HFFc6 (cell line): ENCODE measurements at regions not wholly inside any gene's neighbourhood (a gene's known extent, or its start where the extent isn't known, plus 50 kb on each side); places are given as distances from the start of the nearest gene placed in this dataset.

ENCODE experiments used
- DNase-seq: peaks from one replicate; pipeline ENCODE4 v3.0.0-alpha.2; 2018
- H3K27ac Mint-ChIP-seq: 2 replicates; pipeline ENCODE4 v1.8.0; 2020; ENCODE audit warnings: mild to moderate bottlenecking, mixed read lengths
- H3K27me3 Mint-ChIP-seq: 2 replicates; pipeline ENCODE4 v1.8.0; 2021; ENCODE audit warnings: mild to moderate bottlenecking, moderate library complexity, mixed read lengths; ENCODE audit not compliant: insufficient read depth
- H3K36me3 Mint-ChIP-seq: 2 replicates; pipeline ENCODE4 v1.8.0; 2021; ENCODE audit warnings: low read depth, mixed read lengths
- H3K4me1 Mint-ChIP-seq: 2 replicates; pipeline ENCODE4 v1.8.0; 2020; ENCODE audit warnings: low read depth, mixed read lengths
- H3K4me3 Mint-ChIP-seq: 2 replicates; pipeline ENCODE4 v1.8.0; 2020; ENCODE audit warnings: mild to moderate bottlenecking, moderate library complexity, mixed read lengths
- H3K9me3 Mint-ChIP-seq: 2 replicates; pipeline ENCODE4 v1.8.0; 2020; ENCODE audit warnings: mild to moderate bottlenecking, mixed read lengths
- TF ChIP-seq, protein P1 (sequence below): fragments of 200-600 bp; sonication (generic); IDR thresholded peaks from 2 replicates; pipeline ENCODE4 v1.5.0; 2021; ENCODE audit warnings: antibody characterized with exemption, mild to moderate bottlenecking

DNA sequence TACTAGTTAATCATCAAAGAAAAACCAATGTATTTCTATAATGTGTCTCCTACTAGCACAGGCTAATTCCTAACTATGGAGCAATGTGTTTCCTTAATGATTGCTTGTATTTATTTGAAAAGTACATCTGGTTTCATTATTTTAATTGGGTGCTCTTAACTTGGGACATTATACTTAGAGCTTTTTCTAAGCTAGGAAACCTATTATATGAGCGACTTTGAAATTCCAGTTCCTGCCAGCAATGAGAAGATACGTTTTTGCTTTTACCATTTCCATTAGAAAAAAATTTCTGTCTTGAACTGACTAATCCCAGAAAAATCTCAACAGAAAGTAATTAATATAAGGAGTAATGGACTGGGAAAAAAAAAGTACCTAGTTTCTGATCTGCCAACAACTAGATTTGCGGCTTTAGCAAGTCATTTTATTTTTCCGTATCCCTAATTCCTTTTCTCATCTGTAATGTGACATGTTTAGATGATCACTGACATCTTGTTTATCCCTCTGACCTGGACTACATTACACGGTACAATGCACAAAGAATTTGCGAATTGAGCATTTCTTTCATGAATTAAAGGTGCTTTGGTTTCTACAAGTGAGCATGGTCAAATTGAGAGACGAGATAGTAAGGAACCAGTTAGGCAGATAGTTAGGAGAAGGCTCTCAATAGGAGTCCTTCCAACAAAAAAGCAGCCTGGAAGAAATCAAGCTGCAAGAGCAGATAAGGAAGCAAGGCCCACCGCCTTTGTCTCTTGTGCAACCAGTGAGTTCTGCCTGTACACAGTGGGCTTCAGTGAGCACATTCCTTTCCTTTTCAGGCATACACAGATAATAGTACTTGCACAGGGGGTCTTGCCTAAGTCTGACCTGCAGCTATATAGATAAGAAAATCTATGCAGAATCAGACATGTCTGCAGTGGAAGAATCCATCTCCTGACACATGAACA, 1765.0 kb upstream of the FLRT2 start:
- Mint-ChIP-seq H3K27ac (no peak overlapping the region), H3K27me3 (no peaks in the 10 kb centered on the region), H3K4me3 (no peak overlapping the region; the same call in 1 of the 2 replicates), H3K4me1 (peaks cover 10% of the 10 kb centered on the region; the same call in 1 of the 2 replicates), H3K9me3 (no peaks in the 10 kb centered on the region; the same call in 1 of the 2 replicates), H3K36me3 (no peaks in the 10 kb centered on the region)
- TF ChIP-seq, protein P1, sequence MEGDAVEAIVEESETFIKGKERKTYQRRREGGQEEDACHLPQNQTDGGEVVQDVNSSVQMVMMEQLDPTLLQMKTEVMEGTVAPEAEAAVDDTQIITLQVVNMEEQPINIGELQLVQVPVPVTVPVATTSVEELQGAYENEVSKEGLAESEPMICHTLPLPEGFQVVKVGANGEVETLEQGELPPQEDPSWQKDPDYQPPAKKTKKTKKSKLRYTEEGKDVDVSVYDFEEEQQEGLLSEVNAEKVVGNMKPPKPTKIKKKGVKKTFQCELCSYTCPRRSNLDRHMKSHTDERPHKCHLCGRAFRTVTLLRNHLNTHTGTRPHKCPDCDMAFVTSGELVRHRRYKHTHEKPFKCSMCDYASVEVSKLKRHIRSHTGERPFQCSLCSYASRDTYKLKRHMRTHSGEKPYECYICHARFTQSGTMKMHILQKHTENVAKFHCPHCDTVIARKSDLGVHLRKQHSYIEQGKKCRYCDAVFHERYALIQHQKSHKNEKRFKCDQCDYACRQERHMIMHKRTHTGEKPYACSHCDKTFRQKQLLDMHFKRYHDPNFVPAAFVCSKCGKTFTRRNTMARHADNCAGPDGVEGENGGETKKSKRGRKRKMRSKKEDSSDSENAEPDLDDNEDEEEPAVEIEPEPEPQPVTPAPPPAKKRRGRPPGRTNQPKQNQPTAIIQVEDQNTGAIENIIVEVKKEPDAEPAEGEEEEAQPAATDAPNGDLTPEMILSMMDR: no peak
- peak; percentile 17 for DNase-seq

DNA sequence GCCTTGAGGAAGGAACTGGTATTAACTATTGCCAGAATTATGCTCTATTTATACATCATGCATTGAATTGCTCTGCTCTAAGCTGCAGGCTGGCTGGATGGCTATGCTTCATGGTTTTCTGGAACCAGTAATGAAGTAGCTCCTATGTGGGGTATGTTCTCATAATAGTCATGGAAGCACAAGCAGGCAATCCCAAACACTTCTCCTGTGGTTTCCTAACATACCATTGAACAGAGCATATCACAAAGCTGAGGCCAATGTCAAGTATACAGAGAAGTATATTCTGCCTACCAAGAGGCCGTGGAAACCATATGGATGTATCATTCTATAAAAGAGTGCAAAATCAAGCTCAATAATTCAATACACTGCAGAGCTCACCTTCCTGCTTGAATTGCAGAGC, 1752.4 kb upstream of the FLRT2 start:
- TF ChIP-seq, protein P1: no peak
- Mint-ChIP-seq H3K4me1 (peaks cover 25% of the 10 kb centered on the region; the same call in 1 of the 2 replicates), H3K36me3 (no peaks in the 10 kb centered on the region), H3K27ac (no peak overlapping the region), H3K9me3 (peaks cover 5% of the 10 kb centered on the region; the same call in 1 of the 2 replicates), H3K4me3 (no peak overlapping the region), H3K27me3 (no peaks in the 10 kb centered on the region)
- no peak for DNase-seq

DNA sequence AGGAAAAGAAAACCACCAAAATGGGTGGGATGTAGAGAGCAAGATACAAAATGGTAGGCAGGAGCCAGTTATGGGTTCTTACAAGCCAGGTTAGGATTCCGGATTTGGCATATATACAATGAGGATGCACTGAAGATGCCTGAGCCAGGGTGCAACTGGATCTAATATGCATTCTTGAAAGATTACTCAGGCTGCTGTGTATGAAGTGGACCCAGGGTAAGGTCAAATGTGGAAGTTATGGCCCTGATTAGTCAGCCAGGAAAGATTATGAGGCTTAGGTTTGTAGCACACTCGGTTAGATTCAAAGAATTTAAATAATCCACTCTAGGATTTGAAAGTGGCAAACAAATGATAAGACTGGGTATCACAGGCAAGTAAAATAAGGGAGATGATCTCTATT, 1750.7 kb upstream of the FLRT2 start:
- Mint-ChIP-seq H3K27ac (peak overlapping the region; percentile 3; the same call in 1 of the 2 replicates), H3K27me3 (no peaks in the 10 kb centered on the region), H3K4me1 (peaks cover 25% of the 10 kb centered on the region; the same call in 1 of the 2 replicates), H3K9me3 (peaks cover 5% of the 10 kb centered on the region; the same call in 1 of the 2 replicates), H3K4me3 (no peak overlapping the region), H3K36me3 (no peaks in the 10 kb centered on the region)
- DNase-seq: peak; percentile 45
- TF ChIP-seq, protein P1: no peak

DNA sequence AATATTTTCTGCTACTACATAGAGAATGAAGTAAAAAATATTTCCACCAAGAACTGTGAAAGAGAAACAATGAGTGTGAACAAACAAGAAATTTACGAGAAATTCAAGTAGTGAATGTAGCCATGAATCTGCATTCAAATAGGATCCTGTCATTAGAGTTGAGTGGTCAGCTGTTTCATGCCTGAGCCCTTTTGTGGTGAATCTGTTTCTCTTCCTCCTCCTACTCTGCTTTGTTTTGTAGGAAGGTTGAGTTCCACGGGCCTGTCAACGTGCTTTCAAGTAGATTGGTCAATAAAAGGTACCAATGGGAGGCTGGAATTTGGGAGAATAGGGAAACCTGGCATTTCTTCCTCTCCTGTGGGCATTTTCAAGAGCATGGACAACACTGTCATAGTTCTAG, 1749.6 kb upstream of the FLRT2 start:
- DNase-seq: no peak

DNA sequence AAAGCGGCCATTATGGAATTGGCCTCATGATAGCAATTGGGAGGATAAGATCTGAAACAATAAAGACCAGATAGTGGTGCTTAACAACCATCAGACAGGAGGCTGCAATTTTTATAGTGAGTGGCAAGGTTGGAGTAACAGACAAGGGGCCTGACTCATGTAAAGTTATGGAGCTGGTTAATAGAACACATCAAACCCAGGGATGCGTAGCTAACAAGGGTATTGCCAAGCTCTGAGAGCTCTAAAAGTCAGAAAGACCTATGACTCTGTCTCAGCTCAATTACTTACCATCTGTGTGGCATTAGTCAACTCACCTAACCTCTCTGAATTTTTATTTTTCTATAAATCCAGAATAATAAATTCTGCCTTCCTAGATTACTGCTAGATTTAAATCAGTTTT, 1731.5 kb upstream of the FLRT2 start:
- DNase-seq: no peak
- TF ChIP-seq, protein P1: no peak
- H3K36me3 Mint-ChIP-seq: no peaks in the 10 kb centered on the region
- peaks cover 4% of the 10 kb centered on the region; the same call in 1 of the 2 replicates for H3K9me3 Mint-ChIP-seq
- H3K27me3 Mint-ChIP-seq: no peaks in the 10 kb centered on the region; the same call in 1 of the 2 replicates
- no peaks in the 10 kb centered on the region for H3K4me1 Mint-ChIP-seq
- no peak overlapping the region for H3K4me3 Mint-ChIP-seq
- H3K27ac Mint-ChIP-seq: no peak overlapping the region

More for the DNA sequence above, 1749.6 kb upstream of the FLRT2 start:
- peaks cover 5% of the 10 kb centered on the region; the same call in 1 of the 2 replicates for H3K9me3 Mint-ChIP-seq
- H3K27me3 Mint-ChIP-seq: no peaks in the 10 kb centered on the region
- peaks cover 25% of the 10 kb centered on the region; the same call in 1 of the 2 replicates for H3K4me1 Mint-ChIP-seq
- no peak overlapping the region for H3K27ac Mint-ChIP-seq
- TF ChIP-seq, protein P1: no peak
- H3K36me3 Mint-ChIP-seq: no peaks in the 10 kb centered on the region
- no peak overlapping the region for H3K4me3 Mint-ChIP-seq
